MCF 10A (cell line): ENCODE measurements at regions not wholly inside any gene's neighbourhood (a gene's known extent, or its start where the extent isn't known, plus 50 kb on each side); places are given as distances from the start of the nearest gene placed in this dataset.

Experiments used
- BruUV-seq: library from RNA; stranded (reverse); fragments of 400-500 nt; replicated peaks from 2 replicates; lab custom pipeline; 2021; lab: Mats Ljungman, UMichigan
- CTCF ChIA-PET: fragments of 300-600 bp; sonication (Branson Sonifier 250); formaldehyde crosslinking; extraction: SDS; loops from one replicate; lab custom pipeline; 2021; ENCODE audit warnings: antibody characterized with exemption, inconsistent platforms; lab: Yijun Ruan, JAX
- POLR2A ChIA-PET: fragments of 300-600, 350-650 bp; sonication (Branson Sonifier 250); formaldehyde crosslinking; extraction: SDS; loops from one replicate; lab custom pipeline; 2020; ENCODE audit warnings: antibody characterized with exemption, inconsistent platforms; lab: Yijun Ruan, JAX
- DNase-seq: peaks from one replicate; pipeline ENCODE4 v3.0.0-alpha.2; 2018; ENCODE audit not compliant: unreplicated experiment
- H3K27ac Mint-ChIP-seq: one replicate; pipeline ENCODE4 v1.8.0; 2022; ENCODE audit warnings: mild to moderate bottlenecking, low read depth, mixed read lengths; ENCODE audit not compliant: unreplicated experiment
- H3K27me3 Mint-ChIP-seq: one replicate; pipeline ENCODE4 v1.8.0; 2022; ENCODE audit warnings: mixed read lengths; ENCODE audit not compliant: insufficient read depth, unreplicated experiment
- H3K36me3 Mint-ChIP-seq: one replicate; pipeline ENCODE4 v1.8.0; 2022; ENCODE audit warnings: mild to moderate bottlenecking, moderate library complexity, mixed read lengths; ENCODE audit not compliant: insufficient read depth, unreplicated experiment
- H3K4me1 Mint-ChIP-seq: one replicate; pipeline ENCODE4 v1.8.0; 2022; ENCODE audit warnings: mixed read lengths; ENCODE audit not compliant: insufficient read depth, unreplicated experiment
- H3K4me3 Mint-ChIP-seq: one replicate; pipeline ENCODE4 v1.8.0; 2022; ENCODE audit warnings: mild to moderate bottlenecking, moderate library complexity, mixed read lengths; ENCODE audit not compliant: unreplicated experiment
- H3K9me3 Mint-ChIP-seq: one replicate; pipeline ENCODE4 v1.8.0; 2022; ENCODE audit warnings: mixed read lengths; ENCODE audit not compliant: unreplicated experiment
- intact Hi-C: fragments of 100-400 bp; cut with micrococcal nuclease; formaldehyde crosslinking; loops from 2 replicates; pipeline ENCODE4 v1.14.1; 2022
- TF ChIP-seq, protein P1 (sequence below): fragments of 200-600 bp; IDR thresholded peaks from one replicate; pipeline ENCODE4 v1.8.0; 2022; ENCODE audit warnings: antibody characterized with exemption, mild to moderate bottlenecking; ENCODE audit not compliant: unreplicated experiment

DNA sequence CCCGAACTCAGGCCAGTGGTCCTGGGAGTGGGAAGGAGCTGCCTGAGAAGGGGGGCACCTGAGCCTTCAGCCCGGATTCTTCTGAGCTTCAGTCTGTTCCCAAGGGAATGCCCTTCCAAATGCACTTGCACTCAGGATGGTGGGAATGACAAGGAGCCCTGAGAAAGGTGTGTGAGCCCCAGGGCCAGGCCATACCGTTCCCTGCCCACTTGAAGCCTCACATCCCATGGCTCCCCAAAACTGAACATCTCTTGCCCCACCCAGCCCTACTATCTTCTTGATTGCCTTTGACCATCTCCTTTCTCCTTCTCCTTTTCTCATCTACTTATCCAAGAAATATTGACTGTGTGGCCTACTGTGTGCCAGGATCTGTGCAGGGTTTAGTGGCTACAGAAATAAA, 84.4 kb upstream of the HSPA9 start:
- TF ChIP-seq, protein P1, sequence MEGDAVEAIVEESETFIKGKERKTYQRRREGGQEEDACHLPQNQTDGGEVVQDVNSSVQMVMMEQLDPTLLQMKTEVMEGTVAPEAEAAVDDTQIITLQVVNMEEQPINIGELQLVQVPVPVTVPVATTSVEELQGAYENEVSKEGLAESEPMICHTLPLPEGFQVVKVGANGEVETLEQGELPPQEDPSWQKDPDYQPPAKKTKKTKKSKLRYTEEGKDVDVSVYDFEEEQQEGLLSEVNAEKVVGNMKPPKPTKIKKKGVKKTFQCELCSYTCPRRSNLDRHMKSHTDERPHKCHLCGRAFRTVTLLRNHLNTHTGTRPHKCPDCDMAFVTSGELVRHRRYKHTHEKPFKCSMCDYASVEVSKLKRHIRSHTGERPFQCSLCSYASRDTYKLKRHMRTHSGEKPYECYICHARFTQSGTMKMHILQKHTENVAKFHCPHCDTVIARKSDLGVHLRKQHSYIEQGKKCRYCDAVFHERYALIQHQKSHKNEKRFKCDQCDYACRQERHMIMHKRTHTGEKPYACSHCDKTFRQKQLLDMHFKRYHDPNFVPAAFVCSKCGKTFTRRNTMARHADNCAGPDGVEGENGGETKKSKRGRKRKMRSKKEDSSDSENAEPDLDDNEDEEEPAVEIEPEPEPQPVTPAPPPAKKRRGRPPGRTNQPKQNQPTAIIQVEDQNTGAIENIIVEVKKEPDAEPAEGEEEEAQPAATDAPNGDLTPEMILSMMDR, result no peak
- H3K4me1 Mint-ChIP-seq, result peaks cover 15% of the 10 kb centered on the region
- H3K27ac Mint-ChIP-seq, result no peak overlapping the region
- H3K36me3 Mint-ChIP-seq, result no peaks in the 10 kb centered on the region
- H3K27me3 Mint-ChIP-seq, result no peaks in the 10 kb centered on the region
- intact Hi-C loops, result no loop called here
- ChIA-PET CTCF (interaction anchor here (0.6 to 1.1 kb wide), 4 partner anchors 11 to 460 kb away, joined by 3 to 4 read pairs (median 3); no protein-coding TSS in a partner anchor), POLR2A (no interaction called here)
- H3K9me3 Mint-ChIP-seq, result no peaks in the 10 kb centered on the region
- H3K4me3 Mint-ChIP-seq, result no peak overlapping the region
- BruUV-seq, result no TSS peak
- no peak for DNase-seq

DNA sequence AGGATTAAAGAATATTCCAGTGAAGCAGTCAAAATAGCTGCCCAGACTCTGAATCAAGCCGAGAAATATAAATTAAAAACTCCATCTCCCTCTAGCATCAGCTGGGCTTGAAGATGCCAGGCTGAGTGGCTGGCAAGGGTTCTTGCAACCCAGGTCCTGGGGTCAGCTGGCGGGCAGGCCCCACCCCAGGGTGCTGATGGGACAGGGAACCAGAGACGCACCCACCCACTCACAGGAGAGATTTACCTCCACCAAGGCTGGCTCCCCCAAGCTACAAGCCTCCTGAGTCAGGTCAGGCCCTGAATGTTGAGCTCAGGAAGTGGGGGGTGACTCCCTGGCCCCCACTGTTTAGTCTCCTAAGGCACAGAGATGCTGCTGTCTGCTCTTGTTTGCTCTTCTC, 83.9 kb upstream of the HSPA9 start:
- Mint-ChIP-seq H3K27ac (no peak overlapping the region), H3K4me3 (no peak overlapping the region), H3K27me3 (no peaks in the 10 kb centered on the region), H3K9me3 (no peaks in the 10 kb centered on the region), H3K36me3 (no peaks in the 10 kb centered on the region), H3K4me1 (peaks cover 12% of the 10 kb centered on the region)
- no peak for DNase-seq
- no TSS peak for BruUV-seq
- ChIA-PET CTCF (interaction anchor here (0.6 to 1.1 kb wide), 3 partner anchors 11 to 461 kb away, joined by 3 to 4 read pairs (median 3); no protein-coding TSS in a partner anchor), POLR2A (no interaction called here)
- intact Hi-C loops, result no loop called here
- TF ChIP-seq, protein P1, result no peak

DNA sequence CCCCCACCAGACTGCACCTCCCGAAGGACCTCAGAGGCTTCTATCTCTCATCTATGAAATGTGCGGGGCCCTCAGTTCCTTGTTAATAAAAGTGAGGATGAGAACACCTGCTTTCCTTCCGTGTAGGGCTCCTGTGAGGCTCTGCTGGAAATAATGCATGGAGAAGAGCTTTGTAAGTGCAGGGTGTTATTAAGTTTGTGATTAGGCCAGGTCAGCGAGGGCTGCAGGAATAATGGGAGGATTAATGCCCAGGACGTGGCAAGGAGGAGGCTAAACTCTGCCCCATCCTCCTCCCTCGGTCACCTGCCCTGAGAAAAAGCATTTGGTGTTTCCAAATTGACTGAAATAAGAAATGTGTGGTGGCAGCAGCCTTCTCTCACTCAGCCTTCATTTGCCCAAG, 83.5 kb upstream of the HSPA9 start:
- H3K36me3 Mint-ChIP-seq, result no peaks in the 10 kb centered on the region
- no peaks in the 10 kb centered on the region for H3K27me3 Mint-ChIP-seq
- no TSS peak for BruUV-seq
- no peak overlapping the region for H3K4me3 Mint-ChIP-seq
- TF ChIP-seq, protein P1, result no peak
- H3K4me1 Mint-ChIP-seq, result peaks cover 9% of the 10 kb centered on the region
- intact Hi-C loops, result no loop called here
- H3K27ac Mint-ChIP-seq, result no peak overlapping the region
- CTCF ChIA-PET, result interaction anchor here (0.6 to 1.1 kb wide), 4 partner anchors 10 to 461 kb away, joined by 3 to 4 read pairs (median 4); no protein-coding TSS in a partner anchor
- POLR2A ChIA-PET, result no interaction called here
- no peak for DNase-seq
- H3K9me3 Mint-ChIP-seq, result no peaks in the 10 kb centered on the region

DNA sequence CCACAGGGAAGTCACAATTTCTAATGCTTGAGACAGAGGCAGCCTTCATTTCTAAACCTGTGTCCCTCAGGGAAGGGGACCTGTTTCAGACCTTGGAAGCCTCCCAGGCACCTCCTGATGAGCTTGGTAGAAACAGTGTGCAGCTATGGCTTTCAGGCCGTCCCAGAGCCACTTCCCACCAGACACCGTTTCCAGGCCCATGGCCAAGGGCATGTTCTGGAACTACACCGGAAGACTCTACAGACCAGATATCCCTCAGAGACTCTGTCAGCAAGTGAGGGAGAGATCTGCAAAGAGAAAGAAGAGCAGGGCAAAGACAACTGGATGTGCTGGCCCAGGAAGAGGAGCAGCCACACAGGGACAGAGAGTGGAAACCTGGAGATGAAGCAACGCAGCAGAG, 82.2 kb upstream of the HSPA9 start:
- CTCF ChIA-PET, result interaction anchor here (0.5 to 1.5 kb wide), 4 partner anchors 10 to 47 kb away, joined by 3 to 4 read pairs (median 4); no protein-coding TSS in a partner anchor

More for the DNA sequence above, 82.2 kb upstream of the HSPA9 start:
- intact Hi-C loops, result no loop called here
- Mint-ChIP-seq H3K36me3 (no peaks in the 10 kb centered on the region), H3K4me3 (no peak overlapping the region), H3K9me3 (no peaks in the 10 kb centered on the region), H3K27ac (no peak overlapping the region), H3K27me3 (no peaks in the 10 kb centered on the region), H3K4me1 (no peaks in the 10 kb centered on the region)
- TF ChIP-seq, protein P1, result no peak
- DNase-seq, result no peak
- BruUV-seq, result no TSS peak
- POLR2A ChIA-PET, result no interaction called here
